DOHH2 (cell line): ENCODE measurements at regions not wholly inside any gene's neighbourhood (a gene's known extent, or its start where the extent isn't known, plus 50 kb on each side); places are given as distances from the start of the nearest gene placed in this dataset.

Source experiments
- H3F3A ChIP-seq: fragments of 200-600 bp; sonication (generic), shearing (Covaris generic); 2 replicates; pipeline ENCODE4 v1.6.0; 2016; ENCODE audit warnings: antibody characterized with exemption, mild to moderate bottlenecking; ENCODE audit not compliant: control insufficient read depth, insufficient read depth
- H3K27ac ChIP-seq: fragments of 200-600 bp; sonication (generic); 2 replicates; pipeline ENCODE4 v1.5.1; 2014; ENCODE audit warnings: low read depth, mild to moderate bottlenecking, low read length, moderate library complexity
- H3K27me3 ChIP-seq: fragments of 200-600 bp; sonication (generic); 2 replicates; pipeline ENCODE4 v1.6.1; 2014; ENCODE audit warnings: mild to moderate bottlenecking, low read length, mixed read lengths; ENCODE audit not compliant: control insufficient read depth
- H3K36me3 ChIP-seq: fragments of 200-600 bp; sonication (generic); 2 replicates; pipeline ENCODE4 v1.6.1; 2014; ENCODE audit warnings: mild to moderate bottlenecking, low read length, moderate library complexity, mixed read lengths; ENCODE audit not compliant: control insufficient read depth
- H3K4me1 ChIP-seq: fragments of 200-600 bp; sonication (generic); 2 replicates; pipeline ENCODE4 v1.6.1; 2014; ENCODE audit warnings: mild to moderate bottlenecking, low read length, mixed read lengths; ENCODE audit not compliant: control insufficient read depth
- H3K4me2 ChIP-seq: fragments of 200-600 bp; sonication (generic); 2 replicates; pipeline ENCODE4 v1.6.0; 2014; ENCODE audit warnings: mild to moderate bottlenecking, low read length, moderate library complexity
- H3K4me3 ChIP-seq: fragments of 200-600 bp; sonication (generic); 2 replicates; pipeline ENCODE4 v1.5.1; 2014; ENCODE audit warnings: mild to moderate bottlenecking, low read length, mixed read lengths
- H3K79me2 ChIP-seq: fragments of 200-600 bp; sonication (generic); 2 replicates; pipeline ENCODE4 v1.6.1; 2014; ENCODE audit warnings: mild to moderate bottlenecking, low read length, mixed read lengths; ENCODE audit not compliant: control insufficient read depth
- H3K9me2 ChIP-seq: fragments of 200-600 bp; sonication (generic); replicated peaks from 2 replicates; pipeline ENCODE4 v1.6.1; 2014; ENCODE audit warnings: mild to moderate bottlenecking, low read length, mixed read lengths; ENCODE audit not compliant: control insufficient read depth
- H3K9me3 ChIP-seq: fragments of 200-600 bp; sonication (generic); 2 replicates; pipeline ENCODE4 v1.6.1; 2014; ENCODE audit warnings: antibody characterized with exemption, low read length, mixed read lengths; ENCODE audit not compliant: control insufficient read depth, insufficient read depth
- H4K20me1 ChIP-seq: fragments of 200-600 bp; sonication (generic); 2 replicates; pipeline ENCODE4 v1.6.0; 2014; ENCODE audit warnings: low read depth, mild to moderate bottlenecking, antibody characterized with exemption, low read length, moderate library complexity; ENCODE audit not compliant: control insufficient read depth, insufficient read depth
- EZH2phosphoT487 ChIP-seq: fragments of 200-600 bp; sonication (generic); IDR thresholded peaks from 2 replicates; pipeline ENCODE4 v1.6.1; 2017; ENCODE audit warnings: borderline replicate concordance, mild to moderate bottlenecking, antibody characterized with exemption, low read length, moderate library complexity, mixed read lengths
- TF ChIP-seq, protein P1 (sequence below): fragments of 200-600 bp; sonication (generic); IDR thresholded peaks from one replicate; pipeline ENCODE4 v1.5.1; 2014; ENCODE audit warnings: antibody characterized with exemption, mild to moderate bottlenecking, low read depth, low read length; ENCODE audit not compliant: poor library complexity, severe bottlenecking

GRCh38 chr4:26122690-26123089, 198.1 kb upstream of the RBPJ start:
- no peaks in the 10 kb centered on the region for H3K79me2 ChIP-seq
- no peaks in the 10 kb centered on the region for H4K20me1 ChIP-seq
- H3K9me2 ChIP-seq = no peaks in the 10 kb centered on the region
- no peak overlapping the region for H3K27ac ChIP-seq
- no peak for TF ChIP-seq EZH2phosphoT487
- TF ChIP-seq, protein P1, sequence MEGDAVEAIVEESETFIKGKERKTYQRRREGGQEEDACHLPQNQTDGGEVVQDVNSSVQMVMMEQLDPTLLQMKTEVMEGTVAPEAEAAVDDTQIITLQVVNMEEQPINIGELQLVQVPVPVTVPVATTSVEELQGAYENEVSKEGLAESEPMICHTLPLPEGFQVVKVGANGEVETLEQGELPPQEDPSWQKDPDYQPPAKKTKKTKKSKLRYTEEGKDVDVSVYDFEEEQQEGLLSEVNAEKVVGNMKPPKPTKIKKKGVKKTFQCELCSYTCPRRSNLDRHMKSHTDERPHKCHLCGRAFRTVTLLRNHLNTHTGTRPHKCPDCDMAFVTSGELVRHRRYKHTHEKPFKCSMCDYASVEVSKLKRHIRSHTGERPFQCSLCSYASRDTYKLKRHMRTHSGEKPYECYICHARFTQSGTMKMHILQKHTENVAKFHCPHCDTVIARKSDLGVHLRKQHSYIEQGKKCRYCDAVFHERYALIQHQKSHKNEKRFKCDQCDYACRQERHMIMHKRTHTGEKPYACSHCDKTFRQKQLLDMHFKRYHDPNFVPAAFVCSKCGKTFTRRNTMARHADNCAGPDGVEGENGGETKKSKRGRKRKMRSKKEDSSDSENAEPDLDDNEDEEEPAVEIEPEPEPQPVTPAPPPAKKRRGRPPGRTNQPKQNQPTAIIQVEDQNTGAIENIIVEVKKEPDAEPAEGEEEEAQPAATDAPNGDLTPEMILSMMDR = no peak
- no peak overlapping the region for H3K4me2 ChIP-seq
- H3K27me3 ChIP-seq = 0 out of 2 replicates have a peak, but pooled peaks cover 6% of the 10 kb centered on the region
- no peaks in the 10 kb centered on the region for H3K36me3 ChIP-seq
- H3K9me3 ChIP-seq = no peaks in the 10 kb centered on the region
- no peaks in the 10 kb centered on the region for H3K4me1 ChIP-seq
- H3F3A ChIP-seq = no peaks in the 10 kb centered on the region
- no peak overlapping the region for H3K4me3 ChIP-seq

GRCh38 chr4:26124753-26125321, 196.0 kb upstream of the RBPJ start:
- 0 out of 2 replicates have a peak, but pooled peaks cover 2% of the 10 kb centered on the region for H3K27me3 ChIP-seq
- H3K27ac ChIP-seq = no peak overlapping the region
- no peak for TF ChIP-seq EZH2phosphoT487
- TF ChIP-seq, protein P1 = no peak
- no peak overlapping the region for H3K4me2 ChIP-seq
- no peaks in the 10 kb centered on the region for H3K9me3 ChIP-seq
- H3K4me3 ChIP-seq = no peak overlapping the region
- H3K79me2 ChIP-seq = no peaks in the 10 kb centered on the region
- H3K9me2 ChIP-seq = no peaks in the 10 kb centered on the region
- no peaks in the 10 kb centered on the region for H3F3A ChIP-seq
- no peaks in the 10 kb centered on the region for H3K36me3 ChIP-seq
- H3K4me1 ChIP-seq = no peaks in the 10 kb centered on the region
- no peaks in the 10 kb centered on the region for H4K20me1 ChIP-seq

DNA sequence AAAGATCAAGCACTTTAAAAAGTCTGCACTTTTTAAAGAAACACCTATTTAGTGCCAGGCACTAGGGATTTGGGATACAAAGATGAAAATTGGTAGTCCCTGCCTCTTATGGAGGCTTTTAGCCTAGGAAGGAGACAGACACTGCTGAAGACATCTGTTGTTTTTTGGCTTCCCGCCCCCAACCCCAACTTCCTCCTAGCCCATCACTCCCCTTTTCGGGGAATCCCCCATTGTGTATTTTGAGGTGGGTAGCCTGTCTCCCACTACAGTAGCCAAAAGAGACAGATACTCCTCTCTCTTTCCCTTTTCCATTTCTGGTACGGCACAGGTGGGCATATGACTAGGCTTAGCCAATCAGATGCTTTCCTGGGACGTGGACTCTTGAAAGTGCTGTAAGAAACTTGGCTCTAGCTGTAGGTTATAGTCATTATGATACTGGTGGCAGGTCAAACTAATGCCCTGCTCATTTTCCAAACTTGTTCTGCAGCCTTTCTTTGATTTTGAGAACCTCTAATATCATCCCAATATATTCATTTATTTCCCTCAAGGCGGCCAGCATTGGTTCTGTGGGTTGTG, 194.6 kb upstream of the RBPJ start:
- no peaks in the 10 kb centered on the region for H3K9me3 ChIP-seq
- H3K4me2 ChIP-seq = no peak overlapping the region

More for the DNA sequence above, 194.6 kb upstream of the RBPJ start:
- peaks cover 11% of the 10 kb centered on the region for H3K27me3 ChIP-seq
- no peaks in the 10 kb centered on the region for H4K20me1 ChIP-seq
- no peaks in the 10 kb centered on the region for H3K9me2 ChIP-seq
- no peak overlapping the region for H3K27ac ChIP-seq
- no peaks in the 10 kb centered on the region for H3K4me1 ChIP-seq
- TF ChIP-seq, protein P1 = no peak
- TF ChIP-seq EZH2phosphoT487 = no peak
- no peaks in the 10 kb centered on the region for H3F3A ChIP-seq
- H3K79me2 ChIP-seq = no peaks in the 10 kb centered on the region
- no peak overlapping the region for H3K4me3 ChIP-seq
- no peaks in the 10 kb centered on the region for H3K36me3 ChIP-seq
